ENCODE measurements at regions not wholly inside any gene's neighbourhood (a gene's known extent, or its start where the extent isn't known, plus 50 kb on each side); places are given as distances from the start of the nearest gene placed in this dataset.

- TF ChIP-seq CTCF (optimal IDR thresholded peaks at IDR 0.05 in 1 of 3, IDR thresholded peaks at IDR 0.05 in 1 of 3, conservative IDR thresholded peaks at IDR 0.05 in 1 of 3; ENCODE audit: extremely low read depth in 1 of 3, insufficient read depth in 2 of 3, low read length in 3 of 3) (no peak), EZH2 (IDR thresholded peaks at IDR 0.05; ENCODE audit: low read length) (no peak)
These were observed 338.9 kb upstream of the GBE1 start for GRCh38 chr3:82100378-82100777.

Data from keratinocyte (primary cell).